GM04504 (cell line): ENCODE measurements at regions not wholly inside any gene's neighbourhood (a gene's known extent, or its start where the extent isn't known, plus 50 kb on each side); places are given as distances from the start of the nearest gene placed in this dataset.
"Not testable (repeated sequence)": the region's sequence is repeated elsewhere in the genome, so short reads cannot be mapped to it uniquely, and the experiment has no call there.

Source experiments
- DNase-seq: peaks from one replicate; pipeline ENCODE4 v3.0.0-alpha.2; 2012; ENCODE audit warnings: low read depth

DNA sequence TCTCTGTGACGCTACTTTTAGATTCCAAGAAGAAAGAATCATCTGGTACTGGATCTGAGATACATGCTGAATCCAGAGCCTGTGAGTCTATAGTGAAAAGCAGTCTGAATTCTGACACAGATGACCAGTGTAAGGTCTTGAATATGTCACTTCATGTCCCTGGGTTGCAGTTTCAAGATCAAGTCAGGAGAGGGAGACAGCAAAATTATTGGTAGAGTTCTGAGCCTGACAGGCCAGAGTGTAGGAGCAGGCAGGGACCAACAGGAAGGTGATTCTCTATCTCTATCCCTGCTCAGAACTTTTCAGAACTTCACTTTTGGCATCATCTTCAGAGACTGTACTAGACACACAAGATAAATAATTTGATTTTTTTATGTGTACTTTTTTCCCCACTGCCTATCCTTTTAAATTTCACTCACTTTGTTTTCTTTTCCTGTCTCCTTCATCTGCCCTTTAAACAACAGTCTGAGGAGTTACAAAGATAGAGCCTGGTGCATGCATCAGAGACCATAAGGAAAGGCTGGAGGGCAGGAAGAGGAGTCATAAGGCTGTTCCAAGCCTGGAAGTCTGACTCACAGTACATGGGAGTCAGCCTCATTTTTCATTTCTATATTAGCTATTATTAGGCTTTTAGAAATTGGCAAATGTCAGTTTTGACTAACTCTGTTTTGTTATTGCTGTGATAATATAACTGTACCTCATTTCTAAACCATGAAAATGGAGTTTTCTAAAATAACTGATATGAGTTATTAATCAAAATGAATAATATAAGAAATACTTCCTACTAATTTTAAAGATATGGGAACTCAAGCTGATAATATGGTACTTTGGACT, 120.2 kb upstream of the TMEM229A start:
- DNase-seq = peak; percentile 12

DNA sequence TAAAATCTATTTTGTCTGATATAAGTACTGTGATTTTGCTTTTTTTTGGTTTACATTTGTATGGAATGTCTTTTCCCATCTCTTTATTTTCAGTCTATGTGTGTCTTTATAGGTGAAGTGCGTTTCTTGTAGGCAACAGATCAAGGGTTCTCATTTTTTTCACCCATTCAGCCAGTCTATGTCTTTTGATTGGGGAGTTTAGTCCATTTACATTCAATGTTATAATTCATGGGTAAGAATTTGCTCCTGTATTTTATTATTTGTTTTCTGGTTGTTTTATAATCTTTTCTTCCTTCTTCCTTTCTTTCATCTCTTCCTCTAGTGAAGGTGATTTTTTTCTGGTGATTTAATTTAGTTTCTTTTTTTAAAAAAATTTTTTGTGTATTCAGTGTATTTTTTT, 104.8 kb upstream of the TMEM229A start:
- no peak for DNase-seq

DNA sequence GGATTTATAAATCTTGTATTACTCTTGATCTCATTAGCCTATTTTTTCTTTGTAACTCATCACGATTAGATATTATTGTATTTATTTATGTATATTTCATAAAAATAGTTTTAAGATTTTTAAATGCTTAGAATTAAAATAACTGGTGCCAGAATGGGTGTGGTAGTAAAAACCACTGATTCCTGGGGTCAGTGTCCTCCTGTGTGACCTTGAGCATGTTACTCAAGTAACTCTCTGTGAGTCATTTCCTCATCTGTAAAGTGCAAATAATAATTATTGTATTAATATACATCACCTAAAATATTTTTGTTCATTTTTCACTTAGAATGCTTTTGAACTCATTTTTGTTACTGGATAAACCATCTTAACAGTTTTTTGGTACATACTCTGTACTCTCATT, 91.3 kb upstream of the TMEM229A start:
- no peak for DNase-seq

DNA sequence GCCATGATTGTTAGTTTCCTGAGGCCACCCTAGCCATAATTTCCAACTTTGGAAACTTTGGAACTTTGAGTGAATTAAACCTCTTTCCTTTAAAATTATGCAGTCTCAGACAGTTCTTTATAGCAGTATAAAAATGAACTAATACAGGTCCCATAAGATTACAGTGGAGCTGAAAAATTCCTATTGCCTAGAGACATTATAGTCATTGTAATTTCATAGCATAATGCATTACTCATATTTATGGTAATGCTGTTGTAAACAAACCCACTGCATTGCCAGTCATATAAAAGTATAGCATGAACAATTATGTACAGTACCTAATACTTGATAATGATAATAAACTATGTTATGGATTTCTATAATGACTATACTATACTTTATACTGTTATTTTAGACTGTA, 88.0 kb upstream of the TMEM229A start:
- no peak for DNase-seq

DNA sequence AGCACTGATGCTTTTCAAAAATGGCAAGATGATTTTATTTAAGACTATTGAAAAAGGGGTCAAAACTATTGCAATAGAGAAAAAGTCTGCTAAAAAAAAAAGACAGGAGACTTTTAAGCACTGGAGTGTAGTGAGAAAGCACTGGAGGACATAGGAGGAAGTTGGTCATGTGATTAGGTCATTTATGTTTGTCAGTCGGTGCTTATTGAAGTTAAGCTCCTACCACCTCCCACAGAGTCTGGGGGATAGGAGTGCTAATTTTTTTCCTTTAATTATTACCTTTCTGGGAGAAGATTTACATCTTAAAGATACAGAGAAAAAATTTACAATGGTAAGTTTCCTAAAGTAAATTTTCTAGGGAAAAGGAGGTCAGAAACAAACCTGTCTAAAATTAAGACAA, 80.2 kb upstream of the TMEM229A start:
- no peak for DNase-seq

DNA sequence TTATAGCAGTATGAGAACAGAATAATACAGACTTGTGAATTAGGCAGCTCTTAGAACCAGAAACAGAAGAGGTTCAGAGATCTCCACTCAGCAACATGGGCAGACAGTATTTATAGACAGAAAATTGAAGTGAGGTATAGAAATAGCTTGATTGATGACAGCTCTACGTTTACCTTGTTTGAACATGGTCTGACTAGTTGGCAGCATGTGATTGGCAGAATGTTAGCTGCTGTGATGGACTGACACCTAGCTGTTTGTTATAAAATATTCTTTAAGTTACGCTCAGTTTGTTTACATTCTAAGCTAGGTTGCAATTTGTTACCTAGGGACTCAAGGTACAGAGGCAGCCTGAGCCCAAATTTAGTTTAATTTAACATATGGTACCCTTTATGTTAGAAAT, 73.7 kb upstream of the TMEM229A start:
- no peak for DNase-seq

DNA sequence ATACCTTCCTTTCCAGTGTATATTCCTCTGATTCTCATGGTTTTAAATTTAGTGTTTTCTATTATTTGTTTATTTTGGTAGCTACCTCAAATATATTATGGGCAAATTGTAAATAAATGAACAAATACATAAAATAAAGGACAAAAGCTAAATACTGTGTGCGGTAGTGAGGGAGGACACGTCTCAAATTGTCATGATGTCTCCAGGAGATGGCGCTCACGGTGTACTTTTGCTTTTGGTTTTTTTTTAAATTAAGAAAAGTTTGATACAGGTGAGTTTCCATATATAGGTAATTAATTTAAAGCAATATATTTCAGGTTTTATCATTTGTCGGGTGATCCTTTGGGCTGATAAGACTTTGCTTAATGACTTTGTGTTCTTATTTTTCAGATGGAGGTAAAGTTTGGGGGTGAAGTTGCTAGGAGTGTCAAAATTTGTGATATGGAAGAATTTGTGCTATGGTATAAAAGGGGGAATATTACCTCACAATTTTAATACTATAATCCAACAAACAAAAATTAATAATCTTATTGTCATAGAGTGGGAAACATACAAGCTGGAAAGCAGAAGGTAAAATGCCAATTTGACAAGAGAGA, 68.4 kb upstream of the TMEM229A start:
- DNase-seq = no peak

DNA sequence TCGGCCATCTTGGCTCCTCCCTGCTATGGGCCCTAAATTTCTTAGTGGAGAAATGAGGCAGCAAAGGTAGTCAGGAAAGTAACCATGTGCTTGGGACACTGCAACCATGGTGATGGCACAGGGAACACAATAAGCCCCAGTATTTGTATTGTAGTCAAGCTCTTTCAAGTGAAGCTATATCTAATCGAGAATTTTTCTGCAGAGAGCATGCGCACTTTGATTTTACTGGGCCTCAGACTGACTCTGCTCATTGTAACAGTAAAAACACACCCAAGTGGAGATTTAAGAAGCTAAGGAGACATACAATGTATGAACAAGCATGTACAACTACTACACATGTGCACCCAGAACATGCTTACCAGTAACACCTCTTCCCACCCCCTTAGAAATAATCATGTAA, 67.3 kb upstream of the TMEM229A start:
- no peak for DNase-seq

DNA sequence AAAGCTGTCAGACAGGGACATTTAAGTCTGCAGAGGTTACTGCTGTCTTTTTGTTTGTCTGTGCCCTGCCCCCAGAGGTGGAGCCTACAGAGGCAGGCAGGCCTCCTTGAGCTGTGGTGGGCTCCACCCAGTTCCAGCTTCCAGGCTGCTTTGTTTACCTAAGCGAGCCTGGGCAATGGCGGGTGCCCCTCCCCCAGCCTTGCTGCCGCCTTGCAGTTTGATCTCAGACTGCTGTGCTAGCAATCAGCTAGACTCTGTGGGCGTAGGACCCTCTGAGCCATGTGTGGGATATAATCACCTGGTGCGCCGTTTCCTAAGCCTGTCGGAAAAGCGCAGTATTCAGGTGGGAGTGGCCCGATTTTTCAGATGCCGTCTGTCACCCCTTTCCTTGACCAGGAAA, 66.7 kb upstream of the TMEM229A start:
- not testable (repeated sequence) for DNase-seq

DNA sequence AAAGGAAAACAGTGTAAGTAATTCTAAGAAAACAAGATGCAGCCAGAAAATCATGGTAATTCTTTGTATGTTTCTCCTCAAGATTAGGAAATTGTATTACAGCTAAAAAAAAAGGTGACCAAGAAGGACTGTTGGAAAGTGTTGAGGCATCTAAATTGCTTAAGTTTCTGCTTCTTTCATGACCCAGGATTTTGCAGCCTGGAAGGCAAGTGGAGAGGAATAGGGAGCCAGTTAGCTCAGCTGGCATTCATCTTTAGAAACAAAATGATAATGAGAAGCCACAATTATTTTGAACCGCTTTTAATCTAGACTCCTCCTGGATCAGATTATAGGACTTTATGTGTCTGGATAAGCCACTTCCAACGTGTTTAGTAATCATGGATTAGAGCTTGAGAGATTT, 56.8 kb upstream of the TMEM229A start:
- no peak for DNase-seq

DNA sequence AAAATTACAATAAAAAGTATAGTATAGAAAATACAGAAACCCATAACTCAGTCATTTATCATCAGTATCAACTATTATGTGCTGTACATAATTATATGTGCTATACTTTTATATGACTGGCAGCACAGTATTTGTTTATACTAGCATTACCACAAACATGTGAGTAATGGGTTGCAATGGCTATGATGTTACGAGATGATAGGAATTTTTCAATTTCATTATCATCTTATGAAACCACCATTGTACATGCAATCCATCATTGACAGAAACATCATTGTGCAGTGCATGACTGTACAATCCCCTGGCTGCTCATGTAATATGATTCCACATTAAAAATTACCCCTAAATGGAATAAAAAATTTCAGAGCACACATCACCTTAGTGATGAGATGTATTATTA, 55.7 kb upstream of the TMEM229A start:
- DNase-seq = no peak

DNA sequence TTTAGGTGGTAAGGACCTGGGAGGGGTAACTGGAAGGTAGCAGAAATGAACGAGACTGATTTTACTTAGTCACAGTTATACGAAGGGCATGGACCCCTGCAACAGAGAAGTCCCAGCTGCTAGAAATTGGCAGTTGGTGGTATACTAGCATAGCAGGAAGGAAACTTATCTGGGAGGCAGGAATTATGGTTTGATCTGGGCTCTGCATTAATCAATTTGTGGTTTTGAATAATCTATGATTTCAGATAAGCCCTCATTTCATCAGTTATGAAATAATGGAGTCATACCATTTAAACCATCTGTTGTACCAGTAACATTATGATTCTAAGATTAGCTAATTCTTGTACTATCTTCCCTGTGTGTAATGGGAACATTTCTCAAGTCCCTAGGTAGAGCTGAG, 54.0 kb upstream of the TMEM229A start:
- no peak for DNase-seq

DNA sequence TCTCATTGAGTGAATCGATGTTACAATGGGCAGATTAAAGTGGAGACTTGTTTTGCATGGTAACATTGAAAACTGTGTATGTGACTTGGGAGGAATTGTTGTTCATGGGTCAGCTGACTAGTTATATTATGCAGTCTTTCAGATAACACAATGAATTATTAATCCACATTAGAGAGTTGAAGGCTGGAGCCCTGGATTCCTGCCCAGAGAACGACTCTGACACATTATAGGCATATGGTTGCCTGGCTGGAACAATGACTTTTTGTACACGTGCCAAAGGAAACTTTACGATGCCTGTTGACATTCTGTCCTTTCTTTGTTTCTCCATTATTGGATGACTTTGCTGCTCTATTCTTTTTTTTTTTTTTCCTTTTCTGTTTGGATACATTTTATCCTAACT, 52.3 kb upstream of the TMEM229A start:
- no peak for DNase-seq

DNA sequence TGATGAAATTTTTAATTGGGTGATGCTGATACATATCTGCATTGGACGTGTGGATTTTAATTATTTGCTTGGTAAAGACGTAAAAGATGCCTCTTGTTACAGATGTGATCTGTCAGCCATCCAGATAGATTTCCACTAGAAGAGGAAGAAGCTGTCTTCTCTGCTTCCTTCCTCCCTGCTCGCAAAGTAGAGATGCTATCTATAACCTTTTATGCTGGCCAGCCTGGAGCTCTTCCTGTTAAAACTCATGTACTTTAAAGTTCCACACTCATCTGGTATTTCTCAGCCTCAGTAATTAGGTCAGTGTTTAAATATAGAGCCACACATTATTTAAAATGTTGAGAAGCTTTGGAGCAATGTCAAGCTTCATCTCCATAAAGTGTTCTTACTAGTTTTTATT, 51.2 kb upstream of the TMEM229A start:
- no peak for DNase-seq
